K562 (cell line): ENCODE measurements at regions not wholly inside any gene's neighbourhood (a gene's known extent, or its start where the extent isn't known, plus 50 kb on each side); places are given as distances from the start of the nearest gene placed in this dataset.

Experiments
- ADNP ChIP-seq: fragments of 200-800 bp; sonication (Bioruptor generic); IDR thresholded peaks from 2 replicates; pipeline ENCODE4 v1.6.1; 2016; ENCODE audit warnings: missing genetic modification characterization, missing compliant biosample characterization
- GATA2 ChIP-seq: sonication (generic); formaldehyde crosslinking; IDR thresholded peaks from 2 replicates; pipeline ENCODE4 v1.4.0; 2020; ENCODE audit warnings: mild to moderate bottlenecking, missing genetic modification reagents
- KDM1A ChIP-seq, 2 experiments: fragments of 450-650 bp; IDR thresholded peaks; 2 replicates each; pipeline ENCODE4 v1.6.1; 2016; ENCODE audit warnings: mild to moderate bottlenecking in 2 of 2
- SPI1 ChIP-seq: IDR thresholded peaks from 2 replicates; pipeline ENCODE4 v1.6.1; 2011; ENCODE audit warnings: low read depth, low read length, control low read depth, borderline replicate concordance

DNA sequence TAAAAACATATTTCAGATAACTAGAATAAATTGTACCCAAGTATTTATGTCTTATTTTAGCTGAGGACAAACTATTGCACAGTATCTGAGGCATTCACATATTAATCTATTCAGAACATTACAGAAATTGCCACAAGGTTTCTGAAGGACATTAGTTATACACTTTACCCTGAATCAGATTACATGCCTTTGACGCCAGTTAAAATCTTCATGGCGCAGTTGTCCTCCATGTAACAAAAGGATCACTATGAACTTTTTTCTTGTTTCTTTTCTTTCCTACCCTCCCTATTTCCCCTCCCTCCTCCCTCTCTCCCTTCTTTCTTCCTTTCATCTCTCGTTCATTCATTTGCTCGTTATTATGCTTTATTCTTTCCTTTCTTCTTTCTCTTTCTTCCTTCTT, 176.6 kb upstream of the KITLG start:
- TF ChIP-seq ADNP (tag) (no peak), KDM1A (IDR thresholded peaks at IDR 0.05) (no peak), GATA2 (no peak), SPI1 (no peak)
